ENCODE measurements at regions not wholly inside any gene's neighbourhood (a gene's known extent, or its start where the extent isn't known, plus 50 kb on each side); places are given as distances from the start of the nearest gene placed in this dataset.
"Not testable (repeated sequence)": the region's sequence is repeated elsewhere in the genome, so short reads cannot be mapped to it uniquely, and the experiment has no call there.

DNA sequence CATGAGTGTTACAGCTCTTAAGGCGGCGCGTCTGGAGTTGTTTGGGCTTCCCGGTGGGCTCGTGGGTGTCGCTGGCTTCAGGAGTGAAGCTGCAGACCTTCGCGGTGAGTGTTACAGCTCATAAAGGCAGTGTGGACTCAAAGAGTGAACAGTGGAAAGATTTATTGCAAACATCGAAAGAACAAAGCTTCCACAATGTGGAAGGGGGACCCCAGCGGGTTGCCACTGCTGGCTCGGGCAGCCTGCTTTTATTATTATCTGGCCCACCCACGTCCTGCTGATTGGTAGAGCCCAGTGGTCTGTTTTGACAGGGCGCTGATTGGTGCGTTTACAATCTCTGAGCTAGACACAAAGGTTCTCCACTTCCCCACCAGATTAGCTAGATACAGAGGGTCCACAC, 405.7 kb downstream of the HLX start:
- TF ChIP-seq CTCF (IDR thresholded peaks at IDR 0.05; ENCODE audit: insufficient read depth, low read depth, low read length); EZH2 (IDR thresholded peaks at IDR 0.05; ENCODE audit: insufficient read depth, low read length): not testable (repeated sequence)

Measured in astrocyte (in vitro differentiated cells and primary cell).